Mesenchymal stem cell (in vitro differentiated cells and primary cell): ENCODE measurements at regions not wholly inside any gene's neighbourhood (a gene's known extent, or its start where the extent isn't known, plus 50 kb on each side); places are given as distances from the start of the nearest gene placed in this dataset.

ENCODE experiments used
- DNase-seq: peaks from one replicate; pipeline ENCODE4 v3.0.0-alpha.2; 2013
- H2AFZ ChIP-seq: one replicate; pipeline ENCODE4 v1.6.1; 2013; ENCODE audit warnings: low read depth, mild to moderate bottlenecking, control low read depth, inconsistent platforms, low read length, moderate library complexity
- H2AK5ac ChIP-seq: 2 replicates; pipeline ENCODE4 v1.6.1; 2013; ENCODE audit warnings: low read length, moderate library complexity, mild to moderate bottlenecking, inconsistent platforms; ENCODE audit not compliant: severe bottlenecking
- H2BK120ac ChIP-seq: one replicate; pipeline ENCODE4 v1.6.1; 2013; ENCODE audit warnings: low read depth, mild to moderate bottlenecking, inconsistent platforms, low read length, moderate library complexity
- H2BK12ac ChIP-seq, 2 experiments: one replicate each; pipeline ENCODE4 v1.6.1; 2013; ENCODE audit warnings: inconsistent platforms in 2 of 2, low read length in 2 of 2, mild to moderate bottlenecking in 2 of 2, moderate library complexity in 2 of 2, control low read depth in 1 of 2
- H2BK15ac ChIP-seq: one replicate; pipeline ENCODE4 v1.6.1; 2013; ENCODE audit warnings: mild to moderate bottlenecking, low read depth, inconsistent platforms; ENCODE audit not compliant: poor library complexity, severe bottlenecking
- H2BK5ac ChIP-seq: 2 replicates; pipeline ENCODE4 v1.6.1; 2013; ENCODE audit warnings: low read depth, mild to moderate bottlenecking, low read length, control low read depth, inconsistent platforms; ENCODE audit not compliant: poor library complexity, severe bottlenecking
- H3K14ac ChIP-seq, 2 experiments: one replicate each; pipeline ENCODE4 v1.6.1; 2013; ENCODE audit warnings: inconsistent platforms in 2 of 2, low read length in 2 of 2, control low read depth in 1 of 2, mild to moderate bottlenecking in 1 of 2, moderate library complexity in 1 of 2
- H3K18ac ChIP-seq, 2 experiments: one replicate each; pipeline ENCODE4 v1.6.1; 2013; ENCODE audit warnings: inconsistent platforms in 2 of 2, low read length in 2 of 2, control low read depth in 1 of 2, low read depth in 1 of 2, mild to moderate bottlenecking in 1 of 2
- H3K23ac ChIP-seq, 2 experiments: one replicate each; pipeline ENCODE4 v1.6.1; 2013; ENCODE audit warnings: inconsistent platforms in 2 of 2, low read length in 2 of 2, mild to moderate bottlenecking in 2 of 2, moderate library complexity in 2 of 2, control low read depth in 1 of 2
- H3K27ac ChIP-seq: 2 replicates; pipeline ENCODE4 v1.5.1; 2013; ENCODE audit warnings: mild to moderate bottlenecking, moderate library complexity, low read length, control low read depth, inconsistent platforms; ENCODE audit not compliant: poor library complexity, severe bottlenecking
- H3K27me3 ChIP-seq, 2 experiments: 2 replicates each; pipeline versions ENCODE4 v1.6.1 to v1.7.0; 2013; ENCODE audit warnings: low read length in 2 of 2, mild to moderate bottlenecking in 2 of 2, moderate library complexity in 2 of 2, control low read depth in 1 of 2, inconsistent platforms in 1 of 2; ENCODE audit not compliant: control insufficient read depth in 1 of 2, insufficient read depth in 1 of 2
- H3K36me3 ChIP-seq, 2 experiments: 2 replicates each; pipeline versions ENCODE4 v1.6.1 to v1.7.0; 2013; ENCODE audit warnings: low read length in 2 of 2, control low read depth in 1 of 2, inconsistent platforms in 1 of 2, low read depth in 1 of 2, mild to moderate bottlenecking in 1 of 2; ENCODE audit not compliant: insufficient read depth in 2 of 2, control insufficient read depth in 1 of 2
- H3K4ac ChIP-seq, 2 experiments: one replicate each; pipeline ENCODE4 v1.6.1; 2013; ENCODE audit warnings: inconsistent platforms in 2 of 2, low read length in 2 of 2, mild to moderate bottlenecking in 2 of 2, moderate library complexity in 2 of 2, control low read depth in 1 of 2, low read depth in 1 of 2
- H3K4me1 ChIP-seq: 2 replicates; pipeline ENCODE4 v1.6.1; 2013; ENCODE audit warnings: low read depth, low read length, control low read depth; ENCODE audit not compliant: control insufficient read depth, insufficient read depth
- H3K4me2 ChIP-seq: 2 replicates; pipeline ENCODE4 v1.6.1; 2013; ENCODE audit warnings: low read length, mild to moderate bottlenecking, inconsistent platforms; ENCODE audit not compliant: poor library complexity, severe bottlenecking
- H3K4me3 ChIP-seq, 2 experiments: 2 replicates each; pipeline versions ENCODE4 v1.5.1 to v1.7.0; 2013; ENCODE audit warnings: low read length in 2 of 2, mild to moderate bottlenecking in 2 of 2, control low read depth in 1 of 2, low read depth in 1 of 2; ENCODE audit not compliant: insufficient read depth in 1 of 2
- H3K79me1 ChIP-seq: replicated peaks from 2 replicates; pipeline ENCODE4 v1.6.1; 2013; ENCODE audit warnings: mild to moderate bottlenecking, control low read depth, low read length, inconsistent platforms; ENCODE audit not compliant: poor library complexity, severe bottlenecking
- H3K9ac ChIP-seq: 2 replicates; pipeline ENCODE4 v1.7.0; 2013; ENCODE audit warnings: mild to moderate bottlenecking, low read length, moderate library complexity
- H3K9me3 ChIP-seq: 2 replicates; pipeline ENCODE4 v1.7.0; 2013; ENCODE audit warnings: mild to moderate bottlenecking, low read length; ENCODE audit not compliant: control insufficient read depth
- H4K8ac ChIP-seq: one replicate; pipeline ENCODE4 v1.6.1; 2013; ENCODE audit warnings: inconsistent platforms, mild to moderate bottlenecking, low read length, moderate library complexity
- H4K91ac ChIP-seq: one replicate; pipeline ENCODE4 v1.6.1; 2013; ENCODE audit warnings: mild to moderate bottlenecking, low read length, inconsistent platforms

GRCh38 chr11:94715225-94715624 is 52.9 kb upstream of the AMOTL1 start:
- Histone ChIP-seq H3K27ac (no peak overlapping the region), H3K4ac (no peak overlapping the region), H2BK15ac (no peak overlapping the region), H4K91ac (no peak overlapping the region), H3K14ac (no peak overlapping the region), H3K36me3 (no peaks in the 10 kb centered on the region), H3K4me1 (no peaks in the 10 kb centered on the region), H3K4me2 (no peak overlapping the region), H2BK120ac (no peak overlapping the region), H3K9ac (no peak overlapping the region), H3K79me1 (no peaks in the 10 kb centered on the region), H3K18ac (no peak overlapping the region), H2BK5ac (no peak overlapping the region), H2BK12ac (no peak overlapping the region), H4K8ac (no peak overlapping the region), H3K27me3 (no peaks in the 10 kb centered on the region), H3K23ac (no peak overlapping the region), H3K9me3 (no peaks in the 10 kb centered on the region), H2AK5ac (no peak overlapping the region), H3K4me3 (no peak overlapping the region), H2AFZ (no peak overlapping the region)
- DNase-seq, result no peak

DNA sequence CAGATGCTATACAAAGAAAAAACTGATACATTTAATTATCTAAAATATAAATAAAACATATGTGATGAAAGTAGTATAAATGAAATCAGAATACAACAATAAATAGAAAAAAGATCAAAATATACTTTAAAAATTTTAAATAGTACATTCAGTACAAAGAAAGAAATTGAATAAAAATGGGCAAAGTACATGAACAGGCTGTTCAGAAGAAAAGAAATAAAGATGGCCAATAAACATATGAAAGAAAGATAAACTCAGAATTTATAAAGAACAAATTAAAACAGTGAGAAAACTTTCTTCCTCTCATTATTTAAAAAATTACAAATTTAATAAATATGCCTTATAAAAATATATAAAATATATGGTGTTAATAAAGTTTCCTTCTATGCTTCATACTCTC is 50.5 kb upstream of the AMOTL1 start:
- H3K79me1 ChIP-seq, result no peaks in the 10 kb centered on the region
- no peak overlapping the region for H4K91ac ChIP-seq
- H3K18ac ChIP-seq, result no peak overlapping the region
- no peak overlapping the region for H2BK15ac ChIP-seq
- no peak overlapping the region for H2BK5ac ChIP-seq
- H3K9ac ChIP-seq, result no peak overlapping the region
- no peaks in the 10 kb centered on the region for H3K4me1 ChIP-seq
- no peak overlapping the region for H3K4me2 ChIP-seq
- no peak overlapping the region for H4K8ac ChIP-seq
- no peak overlapping the region for H3K4ac ChIP-seq
- no peak for DNase-seq
- no peak overlapping the region for H2AK5ac ChIP-seq
- H3K27ac ChIP-seq, result no peak overlapping the region
- no peak overlapping the region for H2BK120ac ChIP-seq
- no peak overlapping the region for H3K23ac ChIP-seq
- no peaks in the 10 kb centered on the region for H3K36me3 ChIP-seq
- no peaks in the 10 kb centered on the region for H3K27me3 ChIP-seq
- no peak overlapping the region for H3K4me3 ChIP-seq
- no peak overlapping the region for H2BK12ac ChIP-seq
- no peaks in the 10 kb centered on the region for H3K9me3 ChIP-seq
- no peak overlapping the region for H3K14ac ChIP-seq
- H2AFZ ChIP-seq, result no peak overlapping the region
